Breast epithelium (tissue), 3 donors: ENCODE measurements at regions not wholly inside any gene's neighbourhood (a gene's known extent, or its start where the extent isn't known, plus 50 kb on each side); places are given as distances from the start of the nearest gene placed in this dataset.

Experiments
- CTCF ChIP-seq, 3 donors: fragments of 450-650 bp; IDR thresholded peaks; one replicate each; pipeline ENCODE4 v1.5.1; 2016 to 2017; ENCODE audit warnings: antibody characterized with exemption in 3 of 3, mild to moderate bottlenecking in 3 of 3, moderate library complexity in 3 of 3
- POLR2A ChIP-seq: fragments of 450-650 bp; IDR thresholded peaks from one replicate; pipeline ENCODE4 v1.6.1; 2016; ENCODE audit warnings: antibody characterized with exemption, mild to moderate bottlenecking, moderate library complexity

GRCh38 chr13:109605846-109606245 is 180.5 kb downstream of the IRS2 start:
- no peak for TF ChIP-seq CTCF (IDR thresholded peaks at IDR 0.05)
- no peak for TF ChIP-seq POLR2A
